ENCODE measurements at regions not wholly inside any gene's neighbourhood (a gene's known extent, or its start where the extent isn't known, plus 50 kb on each side); places are given as distances from the start of the nearest gene placed in this dataset.
"Not testable (repeated sequence)": the region's sequence is repeated elsewhere in the genome, so short reads cannot be mapped to it uniquely, and the experiment has no call there.

DNA sequence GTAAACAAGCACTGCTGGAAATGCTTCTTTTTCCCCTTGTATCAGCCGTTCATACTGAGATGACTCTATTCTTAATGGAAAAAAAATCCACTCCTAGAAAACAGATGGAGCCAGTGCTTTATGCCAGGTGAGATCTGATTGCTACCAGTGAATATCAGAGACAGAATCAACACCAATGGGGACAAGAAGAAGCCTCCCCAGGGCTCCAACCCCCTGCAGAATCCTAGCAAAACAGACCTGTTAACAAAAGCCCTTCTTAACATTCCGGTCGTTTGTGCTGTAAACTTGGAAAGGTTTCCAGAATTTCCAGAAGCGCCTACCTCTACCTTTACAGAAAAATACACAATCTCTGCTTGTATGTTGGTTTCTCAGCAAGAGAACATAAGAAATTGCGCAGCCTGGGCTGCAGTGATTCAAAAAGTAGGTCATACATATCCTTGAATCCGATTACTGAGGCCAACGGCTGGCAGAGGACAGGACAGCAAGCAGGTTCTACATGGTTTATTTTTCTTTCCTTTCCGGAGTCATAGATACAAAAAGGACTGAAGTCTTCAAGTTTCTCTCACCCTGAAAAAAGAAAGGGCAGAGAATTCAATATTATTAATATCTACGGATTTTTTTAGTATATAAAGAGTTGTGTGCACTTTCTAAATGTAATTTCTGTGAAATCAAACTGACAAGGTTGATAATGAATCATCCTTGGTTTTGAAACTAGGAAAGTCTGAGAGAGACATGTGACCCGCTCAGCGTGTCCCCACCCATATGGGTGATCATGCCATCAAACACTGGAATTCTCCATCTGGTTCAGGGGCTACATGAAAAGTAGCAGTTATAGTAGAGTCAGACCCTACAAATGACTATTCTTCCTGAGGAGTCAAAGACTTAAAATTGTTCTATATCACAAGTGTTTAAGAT lies 266.7 kb upstream of the MGAT5 start:
- DNase-seq = no peak

GRCh38 chr2:133988316-133988891 lies 265.5 kb upstream of the MGAT5 start:
- no peak for DNase-seq

- no peak for DNase-seq
Measured at GRCh38 chr2:133991606-133992168, 262.2 kb upstream of the MGAT5 start.

GRCh38 chr2:133992454-133992853 lies 261.4 kb upstream of the MGAT5 start:
- DNase-seq = no peak

DNA sequence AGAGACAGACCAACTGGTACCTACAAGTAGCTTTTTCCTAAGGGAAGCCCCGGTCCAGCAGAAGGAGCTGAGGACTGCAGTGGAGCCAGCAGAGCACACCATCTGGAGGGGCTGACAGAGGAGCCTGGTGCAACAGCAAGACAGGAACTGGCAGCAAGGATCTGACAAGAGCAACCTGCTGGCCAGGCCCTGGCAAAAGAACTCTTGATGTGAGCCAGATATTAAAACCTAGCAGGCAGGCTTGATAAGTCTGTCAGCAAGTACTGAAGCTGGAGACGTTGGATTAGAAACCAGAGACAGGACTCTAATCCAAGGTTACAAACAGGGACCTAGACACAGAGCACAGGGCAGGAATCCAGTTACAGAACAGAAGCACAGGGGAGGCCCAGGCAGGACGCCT lies 260.7 kb upstream of the MGAT5 start:
- no peak for DNase-seq

DNA sequence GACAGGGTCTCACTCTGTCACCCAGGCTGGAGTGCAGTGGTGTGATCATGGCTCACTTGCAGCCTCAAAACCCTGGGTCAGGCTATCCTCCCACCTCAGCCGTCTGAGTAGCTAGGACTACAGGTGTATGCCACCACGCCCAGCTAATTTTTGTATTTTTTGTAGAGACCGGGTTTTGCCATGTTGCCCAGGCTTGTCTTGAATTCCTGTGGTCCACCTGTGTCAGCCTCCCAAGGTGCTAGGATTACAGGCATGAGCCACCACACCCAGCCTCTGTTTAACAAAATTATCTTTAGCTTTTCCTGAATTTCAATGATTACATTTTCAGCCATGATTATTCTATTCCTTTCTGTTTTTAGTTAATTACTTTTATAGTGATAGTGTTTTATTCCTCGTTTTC lies 255.1 kb upstream of the MGAT5 start:
- not testable (repeated sequence) for DNase-seq

DNA sequence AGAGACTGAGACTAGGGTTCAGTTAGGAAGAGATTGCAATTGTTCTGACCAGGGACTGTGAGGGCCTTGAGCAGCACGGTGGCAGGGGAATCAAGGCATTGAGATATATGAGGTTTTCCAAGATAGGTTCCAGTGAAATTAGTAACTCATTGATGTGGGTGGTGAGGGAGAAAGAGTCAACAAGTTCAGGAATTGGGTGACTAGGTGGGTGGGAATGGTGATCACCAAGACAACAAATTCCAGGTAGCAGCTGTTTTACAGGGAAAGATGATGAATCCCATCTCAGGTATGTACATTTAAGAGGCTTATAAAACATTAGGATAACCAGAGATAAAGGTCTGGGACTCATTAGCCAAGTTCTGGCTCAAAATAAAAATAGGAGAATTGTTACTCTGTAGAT lies 251.5 kb upstream of the MGAT5 start:
- DNase-seq = no peak

- no peak for DNase-seq
Measured at GRCh38 chr2:134002921-134003320, 251.0 kb upstream of the MGAT5 start.

- DNase-seq = no peak
Measured at GRCh38 chr2:134004467-134004866, 249.4 kb upstream of the MGAT5 start.

- no peak for DNase-seq
Measured at GRCh38 chr2:134008837-134009236, 245.0 kb upstream of the MGAT5 start.

GRCh38 chr2:134009440-134009839 lies 244.4 kb upstream of the MGAT5 start:
- DNase-seq = no peak

DNA sequence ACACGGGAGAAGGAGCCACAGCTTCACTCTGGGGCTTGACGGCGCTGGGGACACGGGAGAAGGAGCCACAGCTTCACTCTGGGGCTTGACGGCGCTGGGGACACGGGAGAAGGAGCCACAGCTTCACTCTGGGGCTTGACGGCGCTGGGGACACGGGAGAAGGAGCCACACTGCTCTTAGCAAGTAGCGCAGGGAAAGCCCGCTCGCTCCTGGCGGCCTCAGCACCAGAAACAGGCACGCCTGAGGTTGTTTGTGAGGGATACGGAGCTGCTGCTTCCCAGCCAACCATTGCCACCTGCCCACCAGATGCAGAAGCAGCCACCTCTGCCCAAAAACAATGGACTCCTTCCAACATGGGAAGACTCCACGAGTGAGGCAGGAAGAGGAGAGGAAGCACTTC lies 244.0 kb upstream of the MGAT5 start:
- not testable (repeated sequence) for DNase-seq

DNA sequence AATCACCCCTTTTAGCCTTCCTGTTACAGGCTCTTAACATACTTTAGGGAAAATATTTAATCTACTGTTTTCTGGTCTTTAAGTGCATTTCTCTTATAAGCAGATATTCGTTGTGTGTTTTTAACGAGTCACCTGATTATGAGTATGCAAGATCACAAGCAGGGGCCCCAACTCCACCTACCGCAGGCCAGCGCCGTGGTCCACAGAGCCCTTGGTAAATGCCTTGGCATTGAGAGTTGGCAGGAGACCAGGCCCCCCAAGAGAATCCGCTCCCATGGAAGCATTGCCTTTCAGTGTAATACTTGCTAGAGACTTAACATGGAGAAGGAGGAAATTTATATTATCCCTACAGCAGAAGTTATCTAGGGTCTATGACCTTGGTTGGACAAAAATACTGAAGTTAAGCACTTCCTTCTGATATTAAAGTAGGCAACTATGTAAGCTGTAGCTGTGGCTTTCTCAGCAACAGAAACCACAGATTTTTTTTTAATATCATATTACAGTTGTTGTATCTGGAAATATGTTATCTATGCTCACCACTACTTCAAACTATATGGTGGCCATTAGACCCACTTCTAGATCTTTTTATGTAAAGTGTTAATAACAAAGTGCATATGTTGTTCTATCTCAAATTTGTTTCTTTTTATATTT lies 241.8 kb upstream of the MGAT5 start:
- DNase-seq = no peak

DNA sequence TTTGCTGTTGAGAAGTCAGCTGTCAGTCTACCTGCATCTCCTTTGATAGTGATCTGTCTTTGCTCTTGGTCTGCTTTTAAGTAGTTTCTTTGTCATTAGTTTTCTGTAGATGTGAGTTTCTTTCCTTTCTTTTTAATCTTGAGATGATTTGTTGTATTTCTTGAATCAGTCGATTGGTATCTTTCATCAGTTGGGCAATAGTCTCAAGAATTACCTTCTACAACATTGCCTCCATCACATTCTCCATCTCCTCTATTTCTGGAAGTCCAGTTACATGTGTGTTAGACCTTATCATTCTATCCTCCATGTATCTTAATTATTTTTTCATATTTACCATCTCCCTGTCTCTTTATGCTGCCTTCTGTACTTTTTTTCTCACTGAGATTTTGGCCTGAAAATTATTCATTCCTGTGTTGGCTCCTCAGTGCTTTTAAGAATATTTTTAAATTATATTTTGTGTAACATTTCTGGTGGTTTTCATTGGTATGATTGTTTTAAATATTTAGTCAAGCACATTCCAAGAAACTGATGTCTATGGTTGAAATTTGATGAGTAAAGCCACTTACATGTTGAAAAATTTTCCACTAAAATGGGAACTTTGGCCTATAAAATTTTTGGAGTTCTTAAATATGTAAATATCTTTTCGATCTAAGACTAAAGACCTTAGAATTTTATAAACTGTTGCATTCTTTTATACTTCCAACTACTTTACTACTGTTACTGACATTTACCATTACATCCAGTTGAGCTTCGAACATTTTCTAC lies 239.5 kb upstream of the MGAT5 start:
- DNase-seq = no peak

DNA sequence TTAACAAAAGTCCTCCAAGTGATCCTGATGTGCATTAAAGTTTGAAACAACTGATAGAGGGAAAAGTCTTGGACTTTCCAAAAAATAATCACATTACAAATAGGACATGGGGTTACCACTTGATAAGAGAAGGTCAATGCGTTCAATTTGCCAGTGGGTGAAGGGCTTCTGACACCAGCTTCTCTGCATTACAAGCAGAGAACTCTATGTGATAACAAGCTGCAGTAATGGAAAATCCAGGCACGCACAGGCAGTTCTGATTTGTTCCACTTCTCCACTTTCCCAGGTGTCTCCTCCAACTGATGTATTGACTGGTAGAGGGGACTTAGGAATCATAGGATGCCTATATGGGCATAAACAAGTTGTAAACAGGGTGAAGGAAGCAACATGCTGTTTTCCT lies 234.0 kb upstream of the MGAT5 start:
- no peak for DNase-seq

- no peak for DNase-seq
Measured at GRCh38 chr2:134020608-134021007, 233.3 kb upstream of the MGAT5 start.

- DNase-seq = no peak
Measured at GRCh38 chr2:134021830-134022524, 231.9 kb upstream of the MGAT5 start.

- no peak for DNase-seq
Measured at GRCh38 chr2:134023854-134024253, 230.0 kb upstream of the MGAT5 start.

DNA sequence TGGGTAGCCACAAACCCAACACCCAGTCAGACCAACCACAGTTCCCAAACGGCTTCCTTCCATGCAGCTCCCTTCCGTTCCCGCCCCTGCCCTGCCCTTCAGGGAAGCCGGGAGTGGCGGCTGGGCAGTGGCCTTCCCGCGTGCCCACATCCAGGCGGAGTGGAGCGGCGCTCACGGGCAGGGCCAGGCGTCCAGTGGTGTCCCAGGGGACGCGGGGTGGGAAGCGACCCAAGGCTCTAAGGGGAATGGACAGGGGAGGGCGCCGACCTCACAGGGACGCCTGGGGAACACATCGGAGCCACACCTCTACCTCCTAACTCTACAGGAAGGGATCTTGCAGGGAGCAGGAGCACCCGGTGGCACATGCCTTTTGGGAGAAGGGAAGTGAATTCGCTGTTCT lies 225.9 kb upstream of the MGAT5 start:
- DNase-seq = no peak

DNA sequence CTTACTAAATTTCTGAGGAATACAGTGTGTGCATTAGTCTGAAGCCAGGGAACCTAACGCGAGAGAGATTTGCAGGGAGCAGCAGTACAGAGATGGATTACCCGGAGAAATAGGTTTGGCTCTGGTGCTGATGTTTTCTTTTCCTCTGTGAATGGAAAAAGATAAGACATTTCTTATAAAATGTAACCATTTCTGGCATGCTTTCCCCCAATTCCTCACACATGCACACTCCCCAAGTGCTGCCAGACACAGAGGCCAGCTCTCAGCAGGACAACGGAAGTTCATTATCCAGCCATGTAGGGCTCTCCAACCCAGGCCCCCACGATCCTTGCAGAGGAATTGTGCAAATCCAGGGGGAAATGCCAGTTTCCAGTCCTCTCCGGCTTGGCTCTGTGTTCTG lies 224.5 kb upstream of the MGAT5 start:
- DNase-seq = no peak

GRCh38 chr2:134031539-134031938 lies 222.3 kb upstream of the MGAT5 start:
- DNase-seq = no peak
